OCI-LY3 (cell line): ENCODE measurements at regions not wholly inside any gene's neighbourhood (a gene's known extent, or its start where the extent isn't known, plus 50 kb on each side); places are given as distances from the start of the nearest gene placed in this dataset.
"Not testable (repeated sequence)": the region's sequence is repeated elsewhere in the genome, so short reads cannot be mapped to it uniquely, and the experiment has no call there.

Experiments used
- H2AFZ ChIP-seq: fragments of 200-600, 300-600 bp; shearing (Covaris generic); 2 replicates; pipeline ENCODE4 v1.6.0; 2014; ENCODE audit warnings: antibody characterized with exemption, low read depth, low read length
- H3K27ac ChIP-seq: fragments of 200-600, 300-600 bp; sonication (generic); 2 replicates; pipeline ENCODE4 v1.5.1; 2014; ENCODE audit warnings: mild to moderate bottlenecking, low read length, moderate library complexity, mixed read lengths
- H3K27me3 ChIP-seq: fragments of 200-600, 300-600 bp; sonication (generic); 2 replicates; pipeline ENCODE4 v1.6.1; 2014; ENCODE audit warnings: low read depth, low read length, mixed read lengths
- H3K36me3 ChIP-seq: fragments of 200-600, 300-600 bp; sonication (generic); replicated peaks from 2 replicates; pipeline ENCODE3; 2014; ENCODE audit warnings: low read depth, low read length, mixed read lengths
- H3K4me1 ChIP-seq: fragments of 300-600, 200-600 bp; sonication (generic); 2 replicates; pipeline ENCODE4 v1.6.1; 2014; ENCODE audit warnings: low read length, mixed read lengths
- H3K4me2 ChIP-seq: fragments of 200-600, 300-600 bp; sonication (generic); 2 replicates; pipeline ENCODE4 v1.6.1; 2014; ENCODE audit warnings: low read length, mixed read lengths
- H3K4me3 ChIP-seq: fragments of 300-600, 200-600 bp; sonication (generic); 2 replicates; pipeline ENCODE4 v1.5.1; 2014; ENCODE audit warnings: antibody characterized with exemption, mild to moderate bottlenecking, low read length, moderate library complexity
- H3K79me2 ChIP-seq: fragments of 300-600, 200-600 bp; shearing (Covaris generic); 2 replicates; pipeline ENCODE4 v1.6.1; 2014; ENCODE audit warnings: mild to moderate bottlenecking, low read length, mixed read lengths
- H3K9ac ChIP-seq: fragments of 300-600, 200-600 bp; shearing (Covaris generic); 2 replicates; pipeline ENCODE4 v1.6.0; 2014; ENCODE audit warnings: mild to moderate bottlenecking, low read length, moderate library complexity
- H3K9me3 ChIP-seq: fragments of 200-600, 300-600 bp; shearing (Covaris generic); 2 replicates; pipeline ENCODE4 v1.6.1; 2014; ENCODE audit warnings: low read length, mixed read lengths; ENCODE audit not compliant: insufficient read depth
- H4K20me1 ChIP-seq: fragments of 200-600, 300-600 bp; sonication (generic); 2 replicates; pipeline ENCODE4 v1.6.1; 2016; ENCODE audit warnings: low read length, mixed read lengths; ENCODE audit not compliant: insufficient read depth
- CTCF ChIP-seq: fragments of 200-600, 300-600 bp; sonication (generic); IDR thresholded peaks from 2 replicates; pipeline ENCODE4 v1.5.1; 2014; ENCODE audit warnings: antibody characterized with exemption, low read length, low read depth
- EZH2phosphoT487 ChIP-seq: fragments of 200-600 bp; shearing (Covaris generic); IDR thresholded peaks from 2 replicates; pipeline ENCODE4 v1.6.1; 2018; ENCODE audit warnings: antibody characterized with exemption, mixed run types, low read depth

- Histone ChIP-seq H3K36me3 (no peaks in the 10 kb centered on the region), H3K4me2 (peak overlapping the region; percentile 26), H3K79me2 (no peaks in the 10 kb centered on the region), H3K9ac (no peak overlapping the region), H3K27ac (no peak overlapping the region), H2AFZ (peak overlapping the region; percentile 45; the same call in 1 of the 2 replicates), H3K9me3 (no peaks in the 10 kb centered on the region), H4K20me1 (no peaks in the 10 kb centered on the region), H3K4me3 (no peak overlapping the region), H3K4me1 (peaks cover 5% of the 10 kb centered on the region; the same call in 1 of the 2 replicates), H3K27me3 (peaks cover 20% of the 10 kb centered on the region)
- TF ChIP-seq EZH2phosphoT487 (no peak), CTCF (no peak)
Measured at GRCh38 chr16:58797137-58797801, 63.2 kb upstream of the GOT2 start.

- Histone ChIP-seq H3K9ac (no peak overlapping the region), H3K4me2 (no peak overlapping the region), H3K27me3 (peaks cover 25% of the 10 kb centered on the region)
Measured at GRCh38 chr16:58793366-58793765, 59.2 kb upstream of the GOT2 start.

GRCh38 chr16:58792188-58792587 lies 58.1 kb upstream of the GOT2 start:
- peaks cover 2% of the 10 kb centered on the region; the same call in 1 of the 2 replicates for H3K4me1 ChIP-seq
- TF ChIP-seq EZH2phosphoT487: no peak
- TF ChIP-seq CTCF: no peak
- peaks cover 20% of the 10 kb centered on the region for H3K27me3 ChIP-seq
- H3K79me2 ChIP-seq: no peaks in the 10 kb centered on the region
- H3K4me3 ChIP-seq: no peak overlapping the region
- no peaks in the 10 kb centered on the region for H3K36me3 ChIP-seq
- H3K9ac ChIP-seq: no peak overlapping the region
- H2AFZ ChIP-seq: no peak overlapping the region
- no peak overlapping the region for H3K4me2 ChIP-seq
- H4K20me1 ChIP-seq: no peaks in the 10 kb centered on the region
- H3K9me3 ChIP-seq: no peaks in the 10 kb centered on the region
- H3K27ac ChIP-seq: no peak overlapping the region

More at GRCh38 chr16:58793366-58793765, 59.2 kb upstream of the GOT2 start:
- no peak overlapping the region for H3K27ac ChIP-seq
- H3K36me3 ChIP-seq: no peaks in the 10 kb centered on the region
- no peaks in the 10 kb centered on the region for H3K9me3 ChIP-seq
- no peak for TF ChIP-seq EZH2phosphoT487
- TF ChIP-seq CTCF: no peak
- no peak overlapping the region for H2AFZ ChIP-seq
- peaks cover 5% of the 10 kb centered on the region; the same call in 1 of the 2 replicates for H3K4me1 ChIP-seq
- H3K4me3 ChIP-seq: no peak overlapping the region
- H3K79me2 ChIP-seq: no peaks in the 10 kb centered on the region
- no peaks in the 10 kb centered on the region for H4K20me1 ChIP-seq

- not testable (repeated sequence) for H3K36me3 ChIP-seq, H2AFZ ChIP-seq, H3K79me2 ChIP-seq, H3K27ac ChIP-seq, H3K4me2 ChIP-seq, H3K4me3 ChIP-seq, H3K9me3 ChIP-seq, H3K4me1 ChIP-seq, H4K20me1 ChIP-seq, H3K9ac ChIP-seq
- peaks cover 20% of the 10 kb centered on the region for H3K27me3 ChIP-seq
Measured at GRCh38 chr16:58790816-58791557, 56.9 kb upstream of the GOT2 start.
